GM12874 (cell line): ENCODE measurements at regions not wholly inside any gene's neighbourhood (a gene's known extent, or its start where the extent isn't known, plus 50 kb on each side); places are given as distances from the start of the nearest gene placed in this dataset.

ENCODE experiments used
- TF ChIP-seq, protein P1 (sequence below): IDR thresholded peaks from 2 replicates; pipeline ENCODE4 v1.5.1; 2011; ENCODE audit warnings: low read depth, mild to moderate bottlenecking, control low read depth, low read length, moderate library complexity; ENCODE audit not compliant: insufficient read depth

- TF ChIP-seq, protein P1, sequence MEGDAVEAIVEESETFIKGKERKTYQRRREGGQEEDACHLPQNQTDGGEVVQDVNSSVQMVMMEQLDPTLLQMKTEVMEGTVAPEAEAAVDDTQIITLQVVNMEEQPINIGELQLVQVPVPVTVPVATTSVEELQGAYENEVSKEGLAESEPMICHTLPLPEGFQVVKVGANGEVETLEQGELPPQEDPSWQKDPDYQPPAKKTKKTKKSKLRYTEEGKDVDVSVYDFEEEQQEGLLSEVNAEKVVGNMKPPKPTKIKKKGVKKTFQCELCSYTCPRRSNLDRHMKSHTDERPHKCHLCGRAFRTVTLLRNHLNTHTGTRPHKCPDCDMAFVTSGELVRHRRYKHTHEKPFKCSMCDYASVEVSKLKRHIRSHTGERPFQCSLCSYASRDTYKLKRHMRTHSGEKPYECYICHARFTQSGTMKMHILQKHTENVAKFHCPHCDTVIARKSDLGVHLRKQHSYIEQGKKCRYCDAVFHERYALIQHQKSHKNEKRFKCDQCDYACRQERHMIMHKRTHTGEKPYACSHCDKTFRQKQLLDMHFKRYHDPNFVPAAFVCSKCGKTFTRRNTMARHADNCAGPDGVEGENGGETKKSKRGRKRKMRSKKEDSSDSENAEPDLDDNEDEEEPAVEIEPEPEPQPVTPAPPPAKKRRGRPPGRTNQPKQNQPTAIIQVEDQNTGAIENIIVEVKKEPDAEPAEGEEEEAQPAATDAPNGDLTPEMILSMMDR, result no peak
Measured at GRCh38 chr3:175865724-175866123, 1006.6 kb downstream of the NAALADL2 start.

DNA sequence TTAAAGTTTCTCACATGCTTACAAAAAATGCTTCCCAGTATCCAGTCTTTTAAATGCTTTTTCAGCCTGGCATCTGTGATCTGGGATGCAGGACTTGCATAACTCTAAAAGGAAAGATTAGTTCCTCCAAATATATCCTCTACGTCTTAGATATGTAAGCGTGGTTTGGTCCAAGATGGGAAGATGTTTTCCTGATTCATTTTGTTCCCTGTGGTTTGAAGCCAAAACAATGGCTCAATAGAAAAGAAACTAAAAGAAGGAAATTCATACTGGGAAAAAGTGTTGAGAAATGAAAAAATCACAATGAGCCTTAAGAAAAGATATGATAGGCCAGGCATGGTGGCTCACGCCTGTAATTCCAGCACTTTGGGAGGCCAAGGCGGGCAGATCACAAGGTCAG lies 1002.8 kb downstream of the NAALADL2 start:
- TF ChIP-seq, protein P1, result no peak
